ENCODE measurements at regions not wholly inside any gene's neighbourhood (a gene's known extent, or its start where the extent isn't known, plus 50 kb on each side); places are given as distances from the start of the nearest gene placed in this dataset.
"Not testable (repeated sequence)": the region's sequence is repeated elsewhere in the genome, so short reads cannot be mapped to it uniquely, and the experiment has no call there.

GRCh38 chr4:33959519-33959918 is 2284.8 kb downstream of the ARAP2 start:
- H3K9me3 ChIP-seq (ENCODE audit: low read depth), result no peaks in the 10 kb centered on the region
- TF ChIP-seq CTCF (IDR thresholded peaks at IDR 0.05; ENCODE audit: low read depth, low read length), result no peak
- H3K36me3 ChIP-seq, result no peaks in the 10 kb centered on the region
- H3K4me1 ChIP-seq (ENCODE audit: low read depth), result no peaks in the 10 kb centered on the region
- no peak overlapping the region for H3K4me3 ChIP-seq
- peak in 1 of 2 donors; percentile 18 for DNase-seq (ENCODE audit: low read depth in 1 of 2, low spot score in 1 of 2)
- no peak overlapping the region for H3K27ac ChIP-seq
- no peaks in the 10 kb centered on the region for H3K27me3 ChIP-seq

- Histone ChIP-seq H3K4me3 (no peak overlapping the region), H3K4me1 (ENCODE audit: low read depth) (no peaks in the 10 kb centered on the region), H3K27ac (no peak overlapping the region), H3K27me3 (no peaks in the 10 kb centered on the region), H3K9me3 (ENCODE audit: low read depth) (no peaks in the 10 kb centered on the region), H3K36me3 (no peaks in the 10 kb centered on the region)
- TF ChIP-seq CTCF (IDR thresholded peaks at IDR 0.05; ENCODE audit: low read depth, low read length), result no peak
- no peak for DNase-seq (ENCODE audit: low read depth in 1 of 2, low spot score in 1 of 2)
These were observed 2282.6 kb downstream of the ARAP2 start for GRCh38 chr4:33961761-33962160.

- H3K36me3 ChIP-seq, result no peaks in the 10 kb centered on the region
- DNase-seq (ENCODE audit: low read depth in 1 of 2, low spot score in 1 of 2), result no peak
- no peaks in the 10 kb centered on the region for H3K4me1 ChIP-seq (ENCODE audit: low read depth)
- no peak overlapping the region for H3K4me3 ChIP-seq
- H3K9me3 ChIP-seq (ENCODE audit: low read depth), result no peaks in the 10 kb centered on the region
- no peaks in the 10 kb centered on the region for H3K27me3 ChIP-seq
- H3K27ac ChIP-seq, result no peak overlapping the region
- no peak for TF ChIP-seq CTCF (IDR thresholded peaks at IDR 0.05; ENCODE audit: low read depth, low read length)
These were observed 2277.5 kb downstream of the ARAP2 start for GRCh38 chr4:33966808-33967207.

GRCh38 chr4:33974270-33974669 is 2270.0 kb downstream of the ARAP2 start:
- Histone ChIP-seq H3K9me3 (ENCODE audit: low read depth) (no peaks in the 10 kb centered on the region), H3K4me1 (ENCODE audit: low read depth) (no peaks in the 10 kb centered on the region), H3K36me3 (no peaks in the 10 kb centered on the region), H3K4me3 (no peak overlapping the region), H3K27me3 (no peaks in the 10 kb centered on the region), H3K27ac (no peak overlapping the region)
- no peak for TF ChIP-seq CTCF (IDR thresholded peaks at IDR 0.05; ENCODE audit: low read depth, low read length)
- DNase-seq (ENCODE audit: low read depth in 1 of 2, low spot score in 1 of 2), result no peak

- peak in 1 of 2 donors; percentile 23 for DNase-seq (ENCODE audit: low read depth in 1 of 2, low spot score in 1 of 2)
- H3K9me3 ChIP-seq (ENCODE audit: low read depth), result no peaks in the 10 kb centered on the region
- H3K4me1 ChIP-seq (ENCODE audit: low read depth), result no peaks in the 10 kb centered on the region
- H3K36me3 ChIP-seq, result no peaks in the 10 kb centered on the region
- H3K4me3 ChIP-seq, result no peak overlapping the region
- no peaks in the 10 kb centered on the region for H3K27me3 ChIP-seq
- TF ChIP-seq CTCF (IDR thresholded peaks at IDR 0.05; ENCODE audit: low read depth, low read length), result no peak
- H3K27ac ChIP-seq, result no peak overlapping the region
These were observed 2268.3 kb downstream of the ARAP2 start for GRCh38 chr4:33975995-33976394.

- not testable (repeated sequence) for H3K4me1 ChIP-seq (ENCODE audit: low read depth); DNase-seq (ENCODE audit: low read depth in 1 of 2, low spot score in 1 of 2); H3K4me3 ChIP-seq; H3K36me3 ChIP-seq; H3K27me3 ChIP-seq; H3K9me3 ChIP-seq (ENCODE audit: low read depth); H3K27ac ChIP-seq
These were observed 2264.5 kb downstream of the ARAP2 start for GRCh38 chr4:33979781-33980180.
